K562 (cell line): ENCODE measurements at regions not wholly inside any gene's neighbourhood (a gene's known extent, or its start where the extent isn't known, plus 50 kb on each side); places are given as distances from the start of the nearest gene placed in this dataset.

ENCODE experiments used
- CAMTA2 ChIP-seq: fragments of 250-450 bp; sonication (Bioruptor Pico); conservative IDR thresholded peaks from 2 replicates; pipeline ENCODE4 v1.5.1; 2022
- CBFA2T2 ChIP-seq: fragments of 450-650 bp; conservative IDR thresholded peaks from 2 replicates; pipeline ENCODE4 v1.6.1; 2017; ENCODE audit warnings: mild to moderate bottlenecking
- CREM ChIP-seq: IDR thresholded peaks from 2 replicates; pipeline ENCODE4 v1.6.1; 2014; ENCODE audit warnings: antibody characterized with exemption, low read depth
- CUX1 ChIP-seq: fragments of 200-800 bp; sonication (Bioruptor generic); IDR thresholded peaks from 2 replicates; pipeline ENCODE4 v1.6.1; 2016; ENCODE audit warnings: missing genetic modification characterization, missing compliant biosample characterization
- E2F6 ChIP-seq, 2 experiments: IDR thresholded peaks; 2 replicates each; pipeline ENCODE4 v1.6.1; 2011; ENCODE audit warnings: borderline replicate concordance in 1 of 2, control low read depth in 1 of 2, low read depth in 1 of 2, low read length in 1 of 2, mild to moderate bottlenecking in 1 of 2, mixed read lengths in 1 of 2, moderate library complexity in 1 of 2; ENCODE audit not compliant: insufficient read depth in 1 of 2, insufficient read length in 1 of 2, poor library complexity in 1 of 2, severe bottlenecking in 1 of 2; ENCODE audit errors: extremely low read depth in 1 of 2
- ZNF584 ChIP-seq: fragments of 200-800 bp; sonication (Bioruptor generic); IDR thresholded peaks from 2 replicates; pipeline ENCODE4 v1.6.1; 2016; ENCODE audit warnings: low read depth, mild to moderate bottlenecking, missing genetic modification characterization, missing compliant biosample characterization
- TF ChIP-seq, protein P1 (sequence below): fragments of 250-450 bp; sonication (Bioruptor Pico); IDR thresholded peaks from 2 replicates; pipeline ENCODE4 v1.8.0; 2021; ENCODE audit warnings: mild to moderate bottlenecking, moderate library complexity

GRCh38 chr15:47037003-47037402 is 680.3 kb upstream of the SEMA6D start (continued):
- TF ChIP-seq, protein P1, sequence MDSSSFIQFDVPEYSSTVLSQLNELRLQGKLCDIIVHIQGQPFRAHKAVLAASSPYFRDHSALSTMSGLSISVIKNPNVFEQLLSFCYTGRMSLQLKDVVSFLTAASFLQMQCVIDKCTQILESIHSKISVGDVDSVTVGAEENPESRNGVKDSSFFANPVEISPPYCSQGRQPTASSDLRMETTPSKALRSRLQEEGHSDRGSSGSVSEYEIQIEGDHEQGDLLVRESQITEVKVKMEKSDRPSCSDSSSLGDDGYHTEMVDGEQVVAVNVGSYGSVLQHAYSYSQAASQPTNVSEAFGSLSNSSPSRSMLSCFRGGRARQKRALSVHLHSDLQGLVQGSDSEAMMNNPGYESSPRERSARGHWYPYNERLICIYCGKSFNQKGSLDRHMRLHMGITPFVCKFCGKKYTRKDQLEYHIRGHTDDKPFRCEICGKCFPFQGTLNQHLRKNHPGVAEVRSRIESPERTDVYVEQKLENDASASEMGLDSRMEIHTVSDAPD, result no peak
- no peak for TF ChIP-seq CUX1 (CRISPR knock-in tag)
- no peak for TF ChIP-seq CAMTA2 (CRISPR knock-in tag)
- no peak for TF ChIP-seq E2F6 (IDR thresholded peaks at IDR 0.05; ENCODE audit: borderline replicate concordance in 1 of 2, extremely low read depth in 1 of 2, insufficient read depth in 1 of 2, insufficient read length in 1 of 2, low read depth in 1 of 2, low read length in 1 of 2, poor library complexity in 1 of 2, severe bottlenecking in 1 of 2)
- TF ChIP-seq ZNF584 (CRISPR knock-in tag), result no peak
- no peak for TF ChIP-seq CBFA2T2
- TF ChIP-seq CREM, result no peak
